ENCODE measurements at regions not wholly inside any gene's neighbourhood (a gene's known extent, or its start where the extent isn't known, plus 50 kb on each side); places are given as distances from the start of the nearest gene placed in this dataset.
"Not testable (repeated sequence)": the region's sequence is repeated elsewhere in the genome, so short reads cannot be mapped to it uniquely, and the experiment has no call there.

GRCh38 chr5:118326481-118327045, 661.8 kb downstream of the DTWD2 start:
- H3K4me1 Mint-ChIP-seq (ENCODE audit: low read depth), result no peaks in the 10 kb centered on the region
- H3K4me3 Mint-ChIP-seq, result no peak overlapping the region
- no peaks in the 10 kb centered on the region for H3K36me3 Mint-ChIP-seq (ENCODE audit: low read depth)
- H3K27ac Mint-ChIP-seq, result no peak overlapping the region
- no peaks in the 10 kb centered on the region for H3K27me3 Mint-ChIP-seq (ENCODE audit: low read depth)
- peaks cover 12% of the 10 kb centered on the region for H3K9me3 Mint-ChIP-seq

DNA sequence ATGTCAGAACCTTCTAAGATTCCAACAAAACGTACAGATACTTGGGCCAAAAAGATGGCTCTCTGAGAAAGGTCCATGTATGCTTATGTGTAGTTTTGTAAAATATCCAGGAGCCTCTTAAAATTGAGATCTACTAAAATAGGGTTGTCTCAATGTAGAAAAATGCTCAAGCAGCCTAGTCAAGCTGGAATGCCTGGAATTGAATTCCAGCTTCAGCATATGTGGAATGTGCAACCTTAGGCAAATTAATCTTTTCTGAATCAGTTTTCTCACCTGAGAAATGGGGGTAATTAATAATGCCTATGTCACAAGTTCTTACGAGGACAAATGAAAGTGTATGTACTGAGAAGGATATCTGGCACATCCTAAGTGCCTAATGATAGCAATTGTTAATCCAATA, 662.4 kb downstream of the DTWD2 start:
- Mint-ChIP-seq H3K27me3 (ENCODE audit: low read depth) (no peaks in the 10 kb centered on the region), H3K4me1 (ENCODE audit: low read depth) (no peaks in the 10 kb centered on the region), H3K36me3 (ENCODE audit: low read depth) (no peaks in the 10 kb centered on the region), H3K4me3 (no peak overlapping the region), H3K9me3 (peaks cover 13% of the 10 kb centered on the region), H3K27ac (no peak overlapping the region)

- not testable (repeated sequence) for H3K4me3 Mint-ChIP-seq; H3K27me3 Mint-ChIP-seq (ENCODE audit: low read depth); H3K27ac Mint-ChIP-seq; H3K4me1 Mint-ChIP-seq (ENCODE audit: low read depth); H3K36me3 Mint-ChIP-seq (ENCODE audit: low read depth)
- peaks cover 17% of the 10 kb centered on the region for H3K9me3 Mint-ChIP-seq
Measured at GRCh38 chr5:118323723-118324122, 664.6 kb downstream of the DTWD2 start.

DNA sequence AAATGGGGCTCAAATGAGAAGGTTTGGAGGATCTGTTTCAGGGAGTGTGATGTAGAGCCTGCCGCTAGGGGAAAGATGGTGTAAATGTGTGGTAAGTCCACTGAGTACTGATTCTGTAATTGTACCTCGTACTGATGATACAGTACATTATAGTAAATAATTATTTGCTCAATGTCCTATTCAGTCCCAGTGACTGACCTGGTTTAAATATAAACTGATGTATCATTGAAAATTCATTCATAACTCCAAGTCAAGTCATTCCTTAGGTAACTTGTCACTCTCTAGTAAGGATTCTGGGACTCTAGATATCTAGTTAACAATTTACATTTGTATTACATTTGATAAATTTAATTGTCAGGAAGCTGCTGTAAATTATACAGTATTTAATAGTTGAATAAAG, 667.3 kb downstream of the DTWD2 start:
- Mint-ChIP-seq H3K9me3 (peaks cover 17% of the 10 kb centered on the region), H3K4me1 (ENCODE audit: low read depth) (no peaks in the 10 kb centered on the region), H3K4me3 (no peak overlapping the region), H3K36me3 (ENCODE audit: low read depth) (no peaks in the 10 kb centered on the region), H3K27ac (no peak overlapping the region), H3K27me3 (ENCODE audit: low read depth) (no peaks in the 10 kb centered on the region)

GRCh38 chr5:118320121-118320520, 668.2 kb downstream of the DTWD2 start:
- H3K27ac Mint-ChIP-seq, result no peak overlapping the region
- no peaks in the 10 kb centered on the region for H3K27me3 Mint-ChIP-seq (ENCODE audit: low read depth)
- H3K4me3 Mint-ChIP-seq, result no peak overlapping the region

GRCh38 chr5:118314931-118315330, 673.4 kb downstream of the DTWD2 start:
- H3K9me3 Mint-ChIP-seq, result no peaks in the 10 kb centered on the region
- H3K27ac Mint-ChIP-seq, result no peak overlapping the region
- H3K27me3 Mint-ChIP-seq (ENCODE audit: low read depth), result no peaks in the 10 kb centered on the region
- no peak overlapping the region for H3K4me3 Mint-ChIP-seq
- H3K36me3 Mint-ChIP-seq (ENCODE audit: low read depth), result no peaks in the 10 kb centered on the region
- H3K4me1 Mint-ChIP-seq (ENCODE audit: low read depth), result no peaks in the 10 kb centered on the region

More at GRCh38 chr5:118320121-118320520, 668.2 kb downstream of the DTWD2 start:
- H3K9me3 Mint-ChIP-seq, result peaks cover 17% of the 10 kb centered on the region
- H3K4me1 Mint-ChIP-seq (ENCODE audit: low read depth), result no peaks in the 10 kb centered on the region
- H3K36me3 Mint-ChIP-seq (ENCODE audit: low read depth), result no peaks in the 10 kb centered on the region

GRCh38 chr5:118311103-118311819, 677.1 kb downstream of the DTWD2 start:
- H3K27ac Mint-ChIP-seq, result no peak overlapping the region
- H3K36me3 Mint-ChIP-seq (ENCODE audit: low read depth), result no peaks in the 10 kb centered on the region
- no peaks in the 10 kb centered on the region for H3K9me3 Mint-ChIP-seq
- no peak overlapping the region for H3K4me3 Mint-ChIP-seq
- no peaks in the 10 kb centered on the region for H3K27me3 Mint-ChIP-seq (ENCODE audit: low read depth)
- H3K4me1 Mint-ChIP-seq (ENCODE audit: low read depth), result no peaks in the 10 kb centered on the region

- Mint-ChIP-seq H3K36me3 (ENCODE audit: low read depth) (no peaks in the 10 kb centered on the region), H3K9me3 (no peaks in the 10 kb centered on the region), H3K4me1 (ENCODE audit: low read depth) (no peaks in the 10 kb centered on the region), H3K4me3 (no peak overlapping the region), H3K27me3 (ENCODE audit: low read depth) (no peaks in the 10 kb centered on the region), H3K27ac (no peak overlapping the region)
Measured at GRCh38 chr5:118310401-118310800, 677.9 kb downstream of the DTWD2 start.

DNA sequence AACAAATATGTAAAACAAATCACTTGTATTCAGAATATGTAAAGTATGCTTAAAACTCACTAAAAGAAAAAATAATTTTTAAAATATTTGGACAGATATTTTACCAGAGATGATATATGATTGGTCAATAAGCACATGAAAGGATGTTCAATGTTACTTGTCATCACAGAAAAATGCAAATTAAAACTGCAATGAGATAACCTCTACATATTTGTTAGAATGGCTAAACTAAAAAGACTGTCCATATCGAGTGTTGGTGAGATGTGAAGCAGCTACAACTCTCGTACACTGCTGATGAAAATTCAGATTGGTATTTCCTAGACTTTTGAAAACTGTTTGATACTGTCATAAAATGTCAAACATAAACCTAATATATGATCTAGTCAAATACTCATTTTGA, 685.1 kb downstream of the DTWD2 start:
- H3K36me3 Mint-ChIP-seq (ENCODE audit: low read depth), result no peaks in the 10 kb centered on the region
- H3K27me3 Mint-ChIP-seq (ENCODE audit: low read depth), result no peaks in the 10 kb centered on the region
- H3K27ac Mint-ChIP-seq, result no peak overlapping the region
- no peaks in the 10 kb centered on the region for H3K9me3 Mint-ChIP-seq
- no peak overlapping the region for H3K4me3 Mint-ChIP-seq
- no peaks in the 10 kb centered on the region for H3K4me1 Mint-ChIP-seq (ENCODE audit: low read depth)

- Mint-ChIP-seq H3K4me3 (no peak overlapping the region), H3K9me3 (no peaks in the 10 kb centered on the region), H3K36me3 (ENCODE audit: low read depth) (no peaks in the 10 kb centered on the region), H3K27me3 (ENCODE audit: low read depth) (no peaks in the 10 kb centered on the region), H3K27ac (no peak overlapping the region), H3K4me1 (ENCODE audit: low read depth) (no peaks in the 10 kb centered on the region)
Measured at GRCh38 chr5:118302786-118303185, 685.6 kb downstream of the DTWD2 start.

GRCh38 chr5:118301696-118302095, 686.7 kb downstream of the DTWD2 start:
- Mint-ChIP-seq H3K9me3 (no peaks in the 10 kb centered on the region), H3K4me1 (ENCODE audit: low read depth) (no peaks in the 10 kb centered on the region), H3K4me3 (no peak overlapping the region), H3K27ac (no peak overlapping the region), H3K27me3 (ENCODE audit: low read depth) (no peaks in the 10 kb centered on the region), H3K36me3 (ENCODE audit: low read depth) (no peaks in the 10 kb centered on the region)

DNA sequence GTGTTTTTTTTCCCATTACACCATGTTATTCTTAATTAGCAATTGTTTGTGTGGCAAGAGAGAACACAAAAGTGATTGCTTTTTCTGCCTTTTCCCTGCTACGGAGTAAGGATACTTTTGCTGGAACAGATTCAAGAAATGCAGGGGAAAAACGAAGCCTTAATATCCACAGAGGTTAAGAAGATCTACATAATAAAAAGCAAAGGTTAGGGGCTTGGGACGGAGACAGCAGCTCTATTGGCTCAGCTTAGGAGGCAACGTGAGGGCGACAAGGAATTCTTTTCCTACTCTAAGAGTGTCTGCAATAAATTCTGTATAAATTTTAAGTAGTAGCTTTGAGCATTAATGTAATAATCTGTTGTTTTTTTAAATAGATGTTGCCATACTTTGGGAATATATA, 693.3 kb downstream of the DTWD2 start:
- no peaks in the 10 kb centered on the region for H3K9me3 Mint-ChIP-seq
- no peak overlapping the region for H3K4me3 Mint-ChIP-seq
- H3K27me3 Mint-ChIP-seq (ENCODE audit: low read depth), result no peaks in the 10 kb centered on the region
- no peaks in the 10 kb centered on the region for H3K4me1 Mint-ChIP-seq (ENCODE audit: low read depth)
- H3K27ac Mint-ChIP-seq, result no peak overlapping the region
- H3K36me3 Mint-ChIP-seq (ENCODE audit: low read depth), result no peaks in the 10 kb centered on the region

DNA sequence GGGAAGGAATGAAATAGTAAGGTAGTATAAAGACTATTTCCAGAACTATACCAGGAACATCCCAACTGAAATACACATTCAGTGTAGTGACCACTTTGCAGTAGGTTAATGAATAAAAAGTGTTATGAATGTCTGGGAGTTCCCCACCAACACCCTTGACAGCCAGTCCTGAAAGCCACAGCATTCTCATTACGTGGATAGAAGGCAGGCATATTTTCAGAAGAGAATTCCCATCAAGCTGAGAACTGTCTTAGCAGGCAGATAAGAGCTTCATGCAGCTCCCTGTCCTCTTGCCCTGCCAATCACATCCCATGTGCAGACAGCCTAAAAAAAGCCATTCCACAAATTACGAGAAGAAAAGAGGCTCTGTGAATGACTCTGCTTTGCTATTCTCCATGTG, 695.0 kb downstream of the DTWD2 start:
- Mint-ChIP-seq H3K27me3 (ENCODE audit: low read depth) (no peaks in the 10 kb centered on the region), H3K4me1 (ENCODE audit: low read depth) (no peaks in the 10 kb centered on the region), H3K4me3 (no peak overlapping the region), H3K36me3 (ENCODE audit: low read depth) (no peaks in the 10 kb centered on the region), H3K27ac (no peak overlapping the region), H3K9me3 (no peaks in the 10 kb centered on the region)

- H3K27me3 Mint-ChIP-seq (ENCODE audit: low read depth), result no peaks in the 10 kb centered on the region
- H3K4me3 Mint-ChIP-seq, result no peak overlapping the region
- H3K27ac Mint-ChIP-seq, result no peak overlapping the region
- no peaks in the 10 kb centered on the region for H3K4me1 Mint-ChIP-seq (ENCODE audit: low read depth)
- H3K36me3 Mint-ChIP-seq (ENCODE audit: low read depth), result no peaks in the 10 kb centered on the region
- H3K9me3 Mint-ChIP-seq, result no peaks in the 10 kb centered on the region
Measured at GRCh38 chr5:118290204-118290603, 698.1 kb downstream of the DTWD2 start.

DNA sequence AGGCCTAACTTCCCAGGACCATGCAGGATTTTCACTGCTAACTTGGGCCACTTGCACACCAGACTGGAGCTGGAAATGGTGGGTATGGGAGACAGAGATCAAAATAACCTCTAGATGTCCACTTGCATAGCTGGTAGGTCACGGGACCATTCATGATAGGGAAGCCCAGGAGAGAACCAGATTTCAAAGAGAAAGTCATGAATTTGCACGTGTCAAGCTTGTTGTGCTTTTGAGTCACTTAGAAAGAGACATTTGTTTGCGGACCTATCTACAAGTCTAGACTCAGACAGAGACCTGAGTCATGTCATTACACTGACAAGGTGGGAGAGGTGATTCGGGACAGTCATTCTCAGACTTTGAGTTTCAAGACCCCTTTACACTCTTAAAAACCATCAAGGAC, 704.1 kb downstream of the DTWD2 start:
- H3K4me1 Mint-ChIP-seq (ENCODE audit: low read depth); H3K27me3 Mint-ChIP-seq (ENCODE audit: low read depth); H3K9me3 Mint-ChIP-seq; H3K4me3 Mint-ChIP-seq; H3K36me3 Mint-ChIP-seq (ENCODE audit: low read depth); H3K27ac Mint-ChIP-seq: not testable (repeated sequence)
